GM12878 (cell line): ENCODE measurements at regions not wholly inside any gene's neighbourhood (a gene's known extent, or its start where the extent isn't known, plus 50 kb on each side); places are given as distances from the start of the nearest gene placed in this dataset.

Source experiments
- ATAC-seq: fragments of 200-7000 bp; cut with Tn5 transposase; 3 replicates; pipeline ENCODE4 v1.9.1; 2020; ENCODE audit warnings: mild to moderate bottlenecking, moderate library complexity
- BruUV-seq: library from RNA; stranded (reverse); fragments of 400-500 nt; replicated peaks from 2 replicates; lab custom pipeline; 2021; lab: Mats Ljungman, UMichigan
- CTCF ChIA-PET: fragments of 300-600 bp; sonication (Branson Sonifier 250); formaldehyde crosslinking; extraction: SDS; loops from one replicate; lab custom pipeline; 2021; ENCODE audit warnings: inconsistent platforms; lab: Yijun Ruan, JAX
- POLR2A ChIA-PET: fragments of 350-600 bp; formaldehyde crosslinking; extraction: SDS; loops from one replicate; lab custom pipeline; 2021; ENCODE audit warnings: inconsistent platforms; lab: Charles Lee
- RAD21 ChIA-PET: fragments of 300-600 bp; sonication (Branson Sonifier 250); formaldehyde crosslinking; loops from one replicate; lab custom pipeline; 2023; ENCODE audit warnings: antibody characterized with exemption; ENCODE audit not compliant: unreplicated experiment; lab: Charles Lee
- SMC1A ChIA-PET: fragments of 300-600 bp; sonication (Branson Sonifier 250); formaldehyde crosslinking; loops from one replicate; lab custom pipeline; 2023; ENCODE audit not compliant: unreplicated experiment, uncharacterized antibody; lab: Charles Lee
- DNase-seq: peaks from one replicate; pipeline ENCODE4 v3.0.0-alpha.2; 2011; ENCODE audit warnings: low read depth, low spot score
- FAIRE-seq: peaks from 3 replicates; lab custom pipeline; 2011; peaks lifted over from hg19 to GRCh38; lab: Jason Lieb, UNC
- H2AFZ ChIP-seq: 2 replicates; pipeline ENCODE4 v1.6.0; 2011; ENCODE audit warnings: low read depth, low read length, control low read depth; ENCODE audit not compliant: control insufficient read depth
- H3K27ac ChIP-seq: 2 replicates; pipeline ENCODE4 v1.5.1; 2011; ENCODE audit warnings: control low read depth; ENCODE audit not compliant: control insufficient read depth, insufficient read depth
- H3K27me3 ChIP-seq, 2 experiments: replicated peaks in 1 of 2; 2 replicates each; pipeline versions ENCODE4 v1.6.0 to v1.6.1; 2011; ENCODE audit warnings: low read length in 1 of 2; ENCODE audit not compliant: control insufficient read depth in 2 of 2, insufficient read depth in 2 of 2
- H3K36me3 ChIP-seq, 2 experiments: 2 replicates each; pipeline ENCODE4 v1.5.1; 2011; ENCODE audit warnings: low read length in 1 of 2; ENCODE audit not compliant: control insufficient read depth in 2 of 2, insufficient read depth in 2 of 2
- H3K4me1 ChIP-seq: 2 replicates; pipeline ENCODE4 v1.6.1; 2011; ENCODE audit warnings: mild to moderate bottlenecking, low read length, moderate library complexity, mixed read lengths; ENCODE audit not compliant: control insufficient read depth, insufficient read depth
- H3K4me2 ChIP-seq: 2 replicates; pipeline ENCODE4 v1.6.0; 2011; ENCODE audit warnings: control low read depth; ENCODE audit not compliant: control insufficient read depth, insufficient read depth
- H3K4me3 ChIP-seq: fragments of 200-600 bp; sonication (generic); 2 replicates; pipeline ENCODE4 v1.5.1; 2016
- H3K79me2 ChIP-seq: 2 replicates; pipeline ENCODE4 v1.6.0; 2011; ENCODE audit warnings: low read length; ENCODE audit not compliant: control insufficient read depth, insufficient read depth
- H3K9ac ChIP-seq: 2 replicates; pipeline ENCODE4 v1.8.0; 2011; ENCODE audit warnings: low read length, control low read depth, mixed read lengths; ENCODE audit not compliant: control insufficient read depth, insufficient read depth
- H3K9me3 ChIP-seq: replicated peaks from 3 replicates; pipeline ENCODE4 v1.5.1; 2011; ENCODE audit warnings: mild to moderate bottlenecking, low read length; ENCODE audit not compliant: control insufficient read depth, insufficient read depth
- H4K20me1 ChIP-seq: 2 replicates; pipeline ENCODE4 v1.6.0; 2011; ENCODE audit not compliant: control insufficient read depth, insufficient read depth
- JUNB ChIP-seq: IDR thresholded peaks from 2 replicates; pipeline ENCODE4 v1.6.1; 2016; ENCODE audit warnings: antibody characterized with exemption, mild to moderate bottlenecking
- NFYB ChIP-seq: IDR thresholded peaks from 2 replicates; pipeline ENCODE4 v1.6.1; 2011; ENCODE audit warnings: low read depth, mild to moderate bottlenecking, low read length, improper control_type of control experiment, moderate library complexity; ENCODE audit not compliant: insufficient read depth
- NR2C2 ChIP-seq: IDR thresholded peaks from 2 replicates; pipeline ENCODE4 v1.6.1; 2011; ENCODE audit warnings: borderline replicate concordance, low read depth; ENCODE audit not compliant: control insufficient read depth, insufficient read length
- RFX5 ChIP-seq: IDR thresholded peaks from 2 replicates; pipeline ENCODE4 v1.6.1; 2011; ENCODE audit warnings: low read depth, low read length, improper control_type of control experiment
- STAT1 ChIP-seq: fragments of 450-650 bp; conservative IDR thresholded peaks from 2 replicates; pipeline ENCODE4 v1.6.1; 2014; ENCODE audit warnings: antibody characterized with exemption, mild to moderate bottlenecking
- WGBS: methylation state at CpG from one replicate; pipeline ENCODE4 v1.1.6; 2016; ENCODE audit warnings: low lambda C conversion rate; ENCODE audit not compliant: insufficient replicate concordance, insufficient coverage; ENCODE audit errors: missing lambda C conversion rate; 5-methylcytosine and 5-hydroxymethylcytosine counted together
- in situ Hi-C: fragments of 300-500 bp; cut with MboI; formaldehyde crosslinking; loops from 9 replicates; pipeline ENCODE4 v1.14.3; 2018; ENCODE audit warnings: mixed read lengths
- intact Hi-C: fragments of 100-400 bp; cut with micrococcal nuclease; formaldehyde crosslinking; loops from one replicate; pipeline ENCODE4 v1.14.2; 2022; ENCODE audit not compliant: unreplicated experiment
- TF ChIP-seq, protein P1 (sequence below), 3 experiments: IDR thresholded peaks in 2 of 3; conservative IDR thresholded peaks in 1 of 3; 2 replicates each; pipeline ENCODE4 v1.5.1; 2011; ENCODE audit warnings: low read depth in 3 of 3, low read length in 3 of 3, mild to moderate bottlenecking in 3 of 3, control low read depth in 2 of 3, moderate library complexity in 2 of 3, inconsistent platforms in 1 of 3, mixed read lengths in 1 of 3; ENCODE audit not compliant: control insufficient read depth in 2 of 3, insufficient read depth in 1 of 3; ENCODE audit errors: extremely low read depth in 1 of 3
- TF ChIP-seq, protein P2 (sequence below): fragments of 450-650 bp; IDR thresholded peaks from 2 replicates; pipeline ENCODE4 v1.6.1; 2016; ENCODE audit warnings: mild to moderate bottlenecking

DNA sequence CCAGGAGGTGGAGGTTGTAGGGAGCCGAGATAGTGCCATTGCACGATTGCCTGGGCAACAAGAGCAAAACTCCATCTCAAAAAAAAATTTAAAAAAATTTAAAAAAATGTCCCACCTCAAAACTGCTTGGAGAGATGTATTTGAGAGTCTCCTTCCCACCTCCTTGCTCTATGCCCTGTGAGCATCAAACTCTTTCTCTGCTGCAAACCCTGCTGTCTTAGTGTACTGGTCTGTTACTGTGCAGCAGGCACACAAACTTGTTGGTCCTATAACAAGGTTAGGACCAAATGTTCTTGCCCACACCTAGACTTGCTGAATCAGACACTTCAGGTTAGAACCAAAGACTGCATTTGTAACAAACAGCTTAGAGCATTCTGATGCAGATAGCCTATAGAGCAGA, 153.5 kb upstream of the FUT8 start:
- BruUV-seq = no TSS peak
- H3K4me3 ChIP-seq = no peak overlapping the region
- H3K79me2 ChIP-seq = no peaks in the 10 kb centered on the region
- POLR2A ChIA-PET = no interaction called here
- no peaks in the 10 kb centered on the region for H3K27me3 ChIP-seq
- H4K20me1 ChIP-seq = no peaks in the 10 kb centered on the region
- 100% methylated on average over 2 of the region's 2 CpGs for WGBS
- no peak overlapping the region for H3K27ac ChIP-seq
- no peaks in the 10 kb centered on the region for H3K36me3 ChIP-seq
- DNase-seq (no peak), ATAC-seq (no peak), FAIRE-seq (no peak)
- TF ChIP-seq, protein P1, sequence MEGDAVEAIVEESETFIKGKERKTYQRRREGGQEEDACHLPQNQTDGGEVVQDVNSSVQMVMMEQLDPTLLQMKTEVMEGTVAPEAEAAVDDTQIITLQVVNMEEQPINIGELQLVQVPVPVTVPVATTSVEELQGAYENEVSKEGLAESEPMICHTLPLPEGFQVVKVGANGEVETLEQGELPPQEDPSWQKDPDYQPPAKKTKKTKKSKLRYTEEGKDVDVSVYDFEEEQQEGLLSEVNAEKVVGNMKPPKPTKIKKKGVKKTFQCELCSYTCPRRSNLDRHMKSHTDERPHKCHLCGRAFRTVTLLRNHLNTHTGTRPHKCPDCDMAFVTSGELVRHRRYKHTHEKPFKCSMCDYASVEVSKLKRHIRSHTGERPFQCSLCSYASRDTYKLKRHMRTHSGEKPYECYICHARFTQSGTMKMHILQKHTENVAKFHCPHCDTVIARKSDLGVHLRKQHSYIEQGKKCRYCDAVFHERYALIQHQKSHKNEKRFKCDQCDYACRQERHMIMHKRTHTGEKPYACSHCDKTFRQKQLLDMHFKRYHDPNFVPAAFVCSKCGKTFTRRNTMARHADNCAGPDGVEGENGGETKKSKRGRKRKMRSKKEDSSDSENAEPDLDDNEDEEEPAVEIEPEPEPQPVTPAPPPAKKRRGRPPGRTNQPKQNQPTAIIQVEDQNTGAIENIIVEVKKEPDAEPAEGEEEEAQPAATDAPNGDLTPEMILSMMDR (IDR thresholded peaks at IDR 0.05 in 2 of 3, conservative IDR thresholded peaks at IDR 0.05 in 1 of 3; ENCODE audit: control insufficient read depth in 2 of 3, extremely low read depth in 1 of 3, insufficient read depth in 1 of 3, low read depth in 3 of 3, low read length in 3 of 3) = no peak
- no peak for TF ChIP-seq STAT1
- no peak for TF ChIP-seq RFX5
- no peak for TF ChIP-seq NR2C2
- no peak for TF ChIP-seq NFYB
- TF ChIP-seq JUNB = no peak
- TF ChIP-seq, protein P2, sequence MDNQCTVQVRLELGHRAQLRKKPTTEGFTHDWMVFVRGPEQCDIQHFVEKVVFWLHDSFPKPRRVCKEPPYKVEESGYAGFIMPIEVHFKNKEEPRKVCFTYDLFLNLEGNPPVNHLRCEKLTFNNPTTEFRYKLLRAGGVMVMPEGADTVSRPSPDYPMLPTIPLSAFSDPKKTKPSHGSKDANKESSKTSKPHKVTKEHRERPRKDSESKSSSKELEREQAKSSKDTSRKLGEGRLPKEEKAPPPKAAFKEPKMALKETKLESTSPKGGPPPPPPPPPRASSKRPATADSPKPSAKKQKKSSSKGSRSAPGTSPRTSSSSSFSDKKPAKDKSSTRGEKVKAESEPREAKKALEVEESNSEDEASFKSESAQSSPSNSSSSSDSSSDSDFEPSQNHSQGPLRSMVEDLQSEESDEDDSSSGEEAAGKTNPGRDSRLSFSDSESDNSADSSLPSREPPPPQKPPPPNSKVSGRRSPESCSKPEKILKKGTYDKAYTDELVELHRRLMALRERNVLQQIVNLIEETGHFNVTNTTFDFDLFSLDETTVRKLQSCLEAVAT = no peak
- no peak overlapping the region for H2AFZ ChIP-seq
- SMC1A ChIA-PET = interaction anchor here (1.5 kb wide), 1 partner anchor 11 kb away, joined by 4 read pairs; no protein-coding TSS in a partner anchor
- H3K9me3 ChIP-seq = peaks cover 2% of the 10 kb centered on the region; the same call in 1 of the 3 replicates
- CTCF ChIA-PET = no interaction called here
- in situ Hi-C loops = no loop called here
- no peak overlapping the region for H3K9ac ChIP-seq
- no peaks in the 10 kb centered on the region for H3K4me1 ChIP-seq
- no peak overlapping the region for H3K4me2 ChIP-seq
- intact Hi-C loops = no loop called here
- RAD21 ChIA-PET = no interaction called here
